WERI-Rb-1 (cell line): ENCODE measurements at regions not wholly inside any gene's neighbourhood (a gene's known extent, or its start where the extent isn't known, plus 50 kb on each side); places are given as distances from the start of the nearest gene placed in this dataset.

ENCODE experiments used
- DNase-seq: peaks from one replicate; pipeline ENCODE4 v3.0.0-alpha.2; 2020
- H3K27ac ChIP-seq: fragments of 250-450 bp; sonication (Bioruptor Pico); 2 replicates; pipeline ENCODE4 v1.5.1; 2020; ENCODE audit warnings: mild to moderate bottlenecking, moderate library complexity
- H3K27me3 ChIP-seq: fragments of 250-450 bp; sonication (Bioruptor Pico); 2 replicates; pipeline ENCODE4 v1.5.1; 2021; ENCODE audit warnings: mild to moderate bottlenecking, low read depth, moderate library complexity; ENCODE audit not compliant: insufficient read depth, severe bottlenecking
- H3K36me3 ChIP-seq: fragments of 250-450 bp; sonication (Bioruptor Pico); 2 replicates; pipeline ENCODE4 v1.5.1; 2020; ENCODE audit warnings: mild to moderate bottlenecking, moderate library complexity
- H3K4me3 ChIP-seq: 2 replicates; pipeline ENCODE4 v1.5.1; 2011; ENCODE audit warnings: low read depth, mild to moderate bottlenecking, control low read depth, low read length
- H3K9me3 ChIP-seq: fragments of 250-450 bp; sonication (Bioruptor Pico); 2 replicates; pipeline ENCODE4 v1.5.1; 2021; ENCODE audit warnings: mild to moderate bottlenecking, moderate library complexity; ENCODE audit not compliant: severe bottlenecking
- CTCF ChIP-seq: IDR thresholded peaks from 2 replicates; pipeline ENCODE4 v1.5.1; 2011; ENCODE audit warnings: low read depth, mild to moderate bottlenecking, control low read depth, inconsistent platforms, low read length

GRCh38 chr4:100799761-100800539, 282.1 kb upstream of the EMCN start:
- no peaks in the 10 kb centered on the region for H3K9me3 ChIP-seq
- H3K27ac ChIP-seq = no peak overlapping the region
- no peak for DNase-seq
- no peak overlapping the region for H3K4me3 ChIP-seq
- H3K36me3 ChIP-seq = no peaks in the 10 kb centered on the region
- no peak for TF ChIP-seq CTCF
- no peaks in the 10 kb centered on the region for H3K27me3 ChIP-seq

DNA sequence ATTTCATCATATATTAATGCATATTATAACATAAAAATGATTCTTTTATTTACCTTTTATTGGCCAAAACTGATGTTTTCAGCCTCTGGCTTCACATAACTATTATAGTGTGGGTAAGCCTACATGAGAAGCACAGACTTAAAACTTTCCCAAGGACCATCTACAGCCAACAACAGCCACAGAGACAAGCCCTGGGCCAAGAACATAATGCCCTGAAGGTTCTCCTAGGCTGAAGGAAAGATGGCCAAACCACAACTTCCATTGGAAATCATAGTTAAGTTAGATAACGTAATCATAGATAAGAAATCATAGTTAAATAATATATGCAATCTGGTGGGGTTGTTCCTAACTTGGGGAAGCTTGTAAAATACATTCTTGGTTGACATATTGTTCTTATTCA, 280.0 kb upstream of the EMCN start:
- Histone ChIP-seq H3K27me3 (no peaks in the 10 kb centered on the region), H3K36me3 (no peaks in the 10 kb centered on the region), H3K27ac (no peak overlapping the region), H3K4me3 (no peak overlapping the region), H3K9me3 (no peaks in the 10 kb centered on the region)
- TF ChIP-seq CTCF = no peak
- DNase-seq = no peak

- Histone ChIP-seq H3K36me3 (no peaks in the 10 kb centered on the region), H3K27ac (no peak overlapping the region), H3K9me3 (no peaks in the 10 kb centered on the region), H3K4me3 (no peak overlapping the region), H3K27me3 (no peaks in the 10 kb centered on the region)
- TF ChIP-seq CTCF = no peak
- no peak for DNase-seq
Observed at GRCh38 chr4:100797356-100797755, 279.5 kb upstream of the EMCN start.

DNA sequence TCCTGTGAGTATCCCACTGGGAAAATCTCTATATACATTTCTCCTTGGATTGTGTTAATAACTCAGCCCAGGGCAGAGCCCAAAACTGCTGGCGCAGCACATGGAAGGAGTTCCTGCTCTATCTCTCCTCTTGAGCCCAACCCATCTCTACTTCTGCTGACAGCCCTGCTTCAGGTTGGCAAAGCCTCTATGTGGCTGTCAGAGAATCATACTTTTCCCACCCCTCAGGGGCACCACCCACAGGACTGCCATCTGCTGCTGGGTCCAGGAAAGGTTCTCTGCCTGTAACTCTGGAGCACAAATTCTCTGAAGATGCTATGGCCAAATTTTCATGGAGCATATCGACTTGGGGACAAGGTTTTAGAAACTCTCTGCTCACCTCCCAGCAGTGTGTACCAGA, 278.5 kb upstream of the EMCN start:
- Histone ChIP-seq H3K9me3 (no peaks in the 10 kb centered on the region), H3K4me3 (no peak overlapping the region), H3K27me3 (no peaks in the 10 kb centered on the region), H3K27ac (no peak overlapping the region), H3K36me3 (no peaks in the 10 kb centered on the region)
- no peak for DNase-seq
- no peak for TF ChIP-seq CTCF

- DNase-seq = no peak
- no peak for TF ChIP-seq CTCF
- Histone ChIP-seq H3K4me3 (no peak overlapping the region), H3K27ac (no peak overlapping the region), H3K36me3 (no peaks in the 10 kb centered on the region), H3K27me3 (no peaks in the 10 kb centered on the region), H3K9me3 (no peaks in the 10 kb centered on the region)
Observed at GRCh38 chr4:100795581-100795980, 277.8 kb upstream of the EMCN start.
